GM10248 (cell line): ENCODE measurements at regions not wholly inside any gene's neighbourhood (a gene's known extent, or its start where the extent isn't known, plus 50 kb on each side); places are given as distances from the start of the nearest gene placed in this dataset.

Experiments used
- CTCF ChIA-PET: fragments of 300-600 bp; sonication (Branson Sonifier 250); formaldehyde crosslinking; extraction: SDS; loops from one replicate; lab custom pipeline; 2021; ENCODE audit warnings: antibody characterized with exemption; lab: Yijun Ruan, JAX
- POLR2A ChIA-PET: fragments of 350-650 bp; sonication (Branson Sonifier 250); formaldehyde crosslinking; extraction: SDS; loops from one replicate; lab custom pipeline; 2020; ENCODE audit warnings: antibody characterized with exemption; lab: Yijun Ruan, JAX
- DNase-seq: peaks from one replicate; pipeline ENCODE4 v3.0.0; 2012; ENCODE audit errors: extremely low spot score
- CTCF ChIP-seq: IDR thresholded peaks from 2 replicates; pipeline ENCODE4 v1.5.1; 2012; ENCODE audit warnings: mild to moderate bottlenecking, low read depth; ENCODE audit errors: extremely low read depth, missing control alignments, control extremely low read depth

GRCh38 chr18:10304853-10305252 lies 149.6 kb upstream of the APCDD1 start:
- no peak for DNase-seq
- ChIA-PET CTCF (no interaction called here), POLR2A (no interaction called here)
- no peak for TF ChIP-seq CTCF

GRCh38 chr18:10306779-10307178 lies 147.7 kb upstream of the APCDD1 start:
- no peak for DNase-seq
- ChIA-PET CTCF (interaction anchor here (1.0 kb wide), 1 partner anchor 11 kb away, joined by 3 read pairs; no protein-coding TSS in a partner anchor), POLR2A (no interaction called here)
- no peak for TF ChIP-seq CTCF

GRCh38 chr18:10308154-10308553 lies 146.3 kb upstream of the APCDD1 start:
- DNase-seq, result no peak
- ChIA-PET CTCF (no interaction called here), POLR2A (no interaction called here)
- no peak for TF ChIP-seq CTCF

GRCh38 chr18:10310626-10311025 lies 143.8 kb upstream of the APCDD1 start:
- ChIA-PET POLR2A (no interaction called here), CTCF (interaction anchor here (1.7 kb wide), 1 partner anchor 88 kb away, joined by 4 read pairs; no protein-coding TSS in a partner anchor)
- TF ChIP-seq CTCF, result no peak
- DNase-seq, result no peak

- CTCF ChIA-PET, result interaction anchor here (0.9 to 1.8 kb wide), 4 partner anchors 10 to 19 kb away, joined by 3 to 9 read pairs (median 6); no protein-coding TSS in a partner anchor
- no peak for DNase-seq
- POLR2A ChIA-PET, result no interaction called here
- no peak for TF ChIP-seq CTCF
Measured at GRCh38 chr18:10312326-10313015, 142.0 kb upstream of the APCDD1 start.

- ChIA-PET CTCF (interaction anchor here (1.2 to 1.8 kb wide), 3 partner anchors 9 to 20 kb away, joined by 5 to 9 read pairs (median 6); no protein-coding TSS in a partner anchor), POLR2A (no interaction called here)
- no peak for TF ChIP-seq CTCF
- DNase-seq, result no peak
Measured at GRCh38 chr18:10313016-10313342, 141.5 kb upstream of the APCDD1 start.

GRCh38 chr18:10314066-10314465 lies 140.4 kb upstream of the APCDD1 start:
- CTCF ChIA-PET, result no interaction called here
- TF ChIP-seq CTCF, result no peak
- POLR2A ChIA-PET, result no interaction called here
- DNase-seq, result no peak
